ENCODE measurements at regions not wholly inside any gene's neighbourhood (a gene's known extent, or its start where the extent isn't known, plus 50 kb on each side); places are given as distances from the start of the nearest gene placed in this dataset.

GRCh38 chr21:39105341-39105765 lies 77.9 kb downstream of the PSMG1 start:
- DNase-seq (ENCODE audit: low spot score), result no peak

DNA sequence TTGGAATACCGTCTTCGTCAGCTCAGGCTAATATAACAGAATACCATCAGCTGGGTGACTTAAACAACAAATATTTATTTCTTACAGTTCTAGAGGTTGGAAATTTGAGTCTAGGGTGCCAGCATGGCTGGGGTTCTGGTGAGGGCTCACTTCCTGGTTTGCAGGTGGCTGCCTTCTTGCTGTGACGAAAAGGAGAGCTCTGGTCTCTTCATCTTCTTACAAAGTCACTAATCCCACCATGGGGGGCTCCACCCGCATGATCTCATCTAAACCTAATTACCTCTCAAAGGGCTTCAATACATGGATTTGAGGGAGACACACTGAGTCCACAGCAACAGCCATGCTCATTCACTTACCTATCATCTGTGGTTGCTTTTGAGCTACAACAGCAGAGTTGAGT lies 78.3 kb downstream of the PSMG1 start:
- no peak for DNase-seq (ENCODE audit: low spot score)

- no peak for DNase-seq (ENCODE audit: low spot score)
Observed at GRCh38 chr21:39103689-39104088, 79.6 kb downstream of the PSMG1 start.

- DNase-seq (ENCODE audit: low spot score), result no peak
Observed at GRCh38 chr21:39099859-39100258, 83.4 kb downstream of the PSMG1 start.

- DNase-seq (ENCODE audit: low spot score), result no peak
Observed at GRCh38 chr21:39098696-39099200, 84.5 kb downstream of the PSMG1 start.

DNA sequence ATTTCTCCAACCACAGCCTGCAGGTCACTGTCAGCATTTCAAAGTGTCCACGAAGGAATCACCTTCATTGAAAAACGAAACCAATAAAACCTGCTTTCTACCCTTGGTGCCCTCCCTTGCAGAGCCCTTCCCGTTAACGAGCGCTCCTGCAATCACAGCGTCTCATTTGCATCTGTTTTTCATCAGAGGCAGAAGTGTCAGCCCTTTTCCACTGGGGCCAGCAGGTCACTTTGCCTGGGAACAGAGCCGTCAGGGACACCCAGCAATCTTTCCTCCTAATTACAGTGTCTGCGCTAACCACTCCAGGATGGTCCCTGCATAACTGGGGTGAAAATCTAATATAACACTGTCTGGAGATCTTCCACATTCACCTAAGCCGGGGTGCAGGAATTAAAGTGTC lies 85.3 kb downstream of the PSMG1 start:
- DNase-seq (ENCODE audit: low spot score), result no peak

GRCh38 chr21:39097335-39097861 lies 85.9 kb downstream of the PSMG1 start:
- no peak for DNase-seq (ENCODE audit: low spot score)

DNA sequence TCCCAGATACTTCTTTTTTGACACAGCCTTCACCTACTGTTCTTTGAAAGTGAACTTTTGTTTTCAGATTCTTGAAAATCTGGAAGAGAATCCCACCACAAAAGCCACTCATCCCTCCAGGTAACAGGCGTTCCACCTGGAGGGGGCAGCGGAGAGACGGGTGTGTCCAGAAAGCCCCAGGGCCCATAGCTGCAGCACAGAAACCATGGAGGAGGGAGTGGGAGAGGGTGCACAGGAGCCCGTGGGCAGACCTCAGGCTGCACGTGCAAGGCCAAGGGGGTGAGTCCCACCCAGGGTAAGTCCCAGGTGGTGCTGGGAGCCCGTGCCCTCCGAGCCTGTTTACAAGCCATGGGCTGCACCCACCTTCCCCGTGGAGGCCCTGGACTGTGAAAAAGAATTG lies 86.5 kb downstream of the PSMG1 start:
- no peak for DNase-seq (ENCODE audit: low spot score)

- DNase-seq (ENCODE audit: low spot score), result no peak
Observed at GRCh38 chr21:39095681-39096080, 87.6 kb downstream of the PSMG1 start.

DNA sequence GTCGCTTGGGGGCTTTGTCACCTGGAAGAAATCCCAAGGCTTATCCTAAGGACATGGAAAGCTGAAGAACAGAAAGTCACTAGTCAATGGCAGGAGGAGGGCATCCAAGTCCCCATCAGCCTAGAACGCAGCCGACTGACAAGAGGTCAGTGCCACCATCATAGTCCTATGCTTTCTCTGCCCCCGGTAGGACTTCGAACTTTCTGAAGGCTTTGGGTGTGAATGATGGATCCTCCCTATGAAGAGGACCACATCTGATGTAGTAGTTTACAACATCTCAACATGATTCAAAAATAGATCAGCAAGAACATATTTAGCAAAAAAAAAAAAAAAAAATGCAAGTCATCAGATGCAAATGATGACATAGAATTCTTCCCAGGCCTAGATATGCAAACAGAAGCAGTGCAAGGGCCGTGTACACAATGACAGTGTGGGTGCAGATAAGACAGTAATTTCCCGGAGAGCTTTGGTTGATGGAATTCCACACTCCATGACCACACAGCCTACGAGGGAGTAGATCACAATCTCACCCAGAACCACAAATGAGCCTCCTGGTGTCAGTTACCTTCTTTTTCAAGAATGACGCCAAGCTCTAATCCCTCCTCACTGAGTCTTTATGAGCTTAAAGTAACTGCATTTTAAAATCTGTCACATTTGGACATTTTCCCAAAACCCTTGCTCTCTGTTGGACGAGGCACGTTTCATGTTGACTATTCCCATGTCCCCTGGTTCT lies 88.2 kb downstream of the PSMG1 start:
- DNase-seq (ENCODE audit: low spot score), result no peak

DNA sequence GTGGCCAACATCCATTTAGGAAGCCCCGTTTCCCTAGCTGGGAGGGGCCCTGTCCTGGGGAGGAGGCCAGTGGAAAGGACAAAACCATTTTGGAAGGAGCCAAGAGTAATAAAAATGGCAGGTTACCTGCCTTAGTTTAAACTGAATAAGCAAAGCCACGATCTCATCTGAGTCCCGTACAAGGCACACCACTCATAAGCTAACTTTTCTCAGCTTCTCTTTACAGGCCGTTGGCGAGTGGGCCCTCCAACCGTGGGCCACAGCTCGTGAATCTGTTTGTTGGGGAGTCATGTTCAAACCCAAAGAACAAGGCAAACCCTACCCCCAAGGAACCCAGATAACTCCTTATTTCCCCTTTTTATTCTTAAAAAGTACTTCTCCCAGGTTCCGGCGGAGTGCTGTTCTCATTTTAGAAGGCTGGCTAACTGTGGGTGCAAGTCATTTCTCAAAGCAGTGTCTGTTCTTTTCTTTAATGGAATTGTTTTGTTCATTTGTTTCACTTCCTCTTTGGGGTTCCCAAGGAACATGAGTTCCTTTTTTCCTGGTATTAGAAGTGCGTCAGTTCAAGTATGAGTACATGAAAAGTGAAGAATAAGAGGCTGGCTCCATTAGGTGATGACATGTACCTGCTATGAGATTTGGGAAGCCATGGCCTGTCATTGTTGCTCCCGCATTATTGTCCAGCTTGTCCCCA lies 89.0 kb downstream of the PSMG1 start:
- DNase-seq (ENCODE audit: low spot score), result no peak

GRCh38 chr21:39093526-39093925 lies 89.7 kb downstream of the PSMG1 start:
- DNase-seq (ENCODE audit: low spot score), result no peak

DNA sequence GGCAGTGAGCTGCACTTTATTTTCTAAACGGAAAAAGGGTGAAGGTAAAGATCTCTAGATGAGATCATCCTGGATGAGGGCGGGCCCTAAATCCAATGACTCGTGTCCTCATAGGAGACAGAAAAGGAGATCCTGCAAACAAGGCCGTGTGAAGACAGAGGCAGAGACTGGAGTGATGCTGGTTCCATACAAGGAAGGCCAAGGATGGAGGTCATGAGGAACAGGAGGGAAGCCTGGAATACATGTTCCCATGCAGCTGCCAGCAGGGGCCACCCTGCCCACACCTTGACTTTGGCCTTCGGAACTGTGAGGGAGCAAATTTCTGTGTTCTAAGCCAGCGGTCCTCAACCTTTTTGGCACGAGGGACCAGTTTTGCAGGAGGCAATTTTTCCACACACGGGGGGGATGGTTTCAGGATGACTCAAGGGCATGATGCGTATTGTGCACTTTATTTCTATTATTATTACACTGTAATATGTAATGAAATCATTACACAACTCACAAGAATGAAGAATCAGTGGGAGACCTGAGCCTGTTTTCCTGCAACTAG lies 94.3 kb downstream of the PSMG1 start:
- DNase-seq (ENCODE audit: low spot score), result no peak

DNA sequence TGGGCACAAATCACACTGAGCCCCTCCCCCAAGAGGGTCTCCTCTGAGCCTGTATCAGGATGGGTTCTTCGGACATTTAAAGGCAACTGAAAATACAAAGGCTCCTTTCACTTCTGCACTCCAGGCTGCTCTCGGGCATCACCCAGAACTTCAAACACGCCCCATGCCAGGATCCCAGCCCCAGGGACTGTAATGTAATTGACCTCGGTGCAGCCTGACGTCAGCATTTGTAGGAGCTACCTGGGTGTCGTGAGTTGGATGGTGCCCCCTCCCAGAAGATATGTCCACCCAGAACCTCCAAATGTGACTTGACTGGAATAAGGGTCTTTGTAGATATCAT lies 95.2 kb downstream of the PSMG1 start:
- DNase-seq (ENCODE audit: low spot score), result no peak

DNA sequence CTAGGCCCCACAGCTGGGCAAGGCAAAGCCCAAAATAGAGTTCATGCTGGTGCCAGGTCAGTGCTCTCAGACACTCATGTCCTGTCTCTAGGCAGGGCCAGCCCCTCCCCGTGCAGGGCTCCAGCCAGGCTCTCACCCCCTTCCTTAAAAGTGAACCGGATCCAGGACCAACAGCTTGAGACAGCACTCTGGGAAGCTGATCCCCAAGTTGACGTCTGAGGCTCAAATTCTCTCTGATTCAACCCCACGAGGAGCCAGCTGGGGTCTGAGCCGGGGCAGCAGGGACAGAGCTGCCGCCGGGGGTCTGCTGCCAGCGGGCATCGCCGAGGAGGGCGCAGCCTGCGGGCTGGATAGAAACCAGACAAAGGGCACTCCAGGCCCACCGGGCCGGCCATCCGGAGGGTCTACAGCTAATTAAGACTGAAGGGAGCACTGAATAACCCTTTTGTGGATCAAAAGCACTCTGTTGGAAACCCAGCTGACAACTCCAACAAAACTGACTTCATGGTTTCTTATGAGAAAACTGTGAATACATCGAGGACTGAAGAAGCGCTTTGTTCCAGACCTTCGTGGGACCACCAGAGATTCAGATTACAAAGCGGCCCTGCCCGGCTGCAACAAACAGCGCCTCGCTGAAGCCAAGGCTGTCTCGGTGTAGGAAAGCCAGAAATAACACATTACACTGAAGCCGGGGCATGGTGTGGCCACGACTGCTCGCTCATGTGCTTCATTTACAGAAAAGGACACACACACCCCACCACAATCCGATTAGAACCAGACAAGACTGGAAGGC lies 95.8 kb downstream of the PSMG1 start:
- no peak for DNase-seq (ENCODE audit: low spot score)

GRCh38 chr21:39086547-39086946 lies 96.7 kb downstream of the PSMG1 start:
- DNase-seq (ENCODE audit: low spot score), result no peak

DNA sequence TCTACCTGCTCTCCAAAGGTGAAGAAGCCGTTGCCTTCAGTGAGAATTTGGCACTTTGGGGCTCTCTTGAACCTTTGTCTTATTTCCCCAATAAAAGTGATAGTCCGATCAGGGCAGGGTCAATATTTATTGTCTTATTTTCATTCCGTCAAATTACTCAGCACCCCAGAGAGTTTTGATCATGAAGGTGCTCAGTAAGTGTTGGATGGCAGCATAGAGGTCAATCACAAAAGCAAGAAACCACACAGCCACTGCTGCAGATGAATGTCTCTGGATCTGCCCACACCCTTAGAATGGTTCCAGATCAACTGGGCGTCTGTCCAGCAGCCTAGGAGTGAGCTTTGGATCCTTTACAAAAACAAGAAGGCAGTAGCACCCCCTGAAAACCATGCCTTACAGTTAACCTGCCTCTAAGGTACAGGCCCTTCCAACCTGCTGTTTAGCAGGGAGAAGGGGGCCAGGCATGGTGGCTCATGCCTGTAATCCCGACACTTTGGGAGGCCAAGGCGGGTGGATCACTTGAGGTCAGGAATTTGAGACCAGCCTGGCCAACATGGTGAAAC lies 97.3 kb downstream of the PSMG1 start:
- no peak for DNase-seq (ENCODE audit: low spot score)

- DNase-seq (ENCODE audit: low spot score), result no peak
Observed at GRCh38 chr21:39084979-39085729, 98.1 kb downstream of the PSMG1 start.

- no peak for DNase-seq (ENCODE audit: low spot score)
Observed at GRCh38 chr21:39084073-39084472, 99.2 kb downstream of the PSMG1 start.

DNA sequence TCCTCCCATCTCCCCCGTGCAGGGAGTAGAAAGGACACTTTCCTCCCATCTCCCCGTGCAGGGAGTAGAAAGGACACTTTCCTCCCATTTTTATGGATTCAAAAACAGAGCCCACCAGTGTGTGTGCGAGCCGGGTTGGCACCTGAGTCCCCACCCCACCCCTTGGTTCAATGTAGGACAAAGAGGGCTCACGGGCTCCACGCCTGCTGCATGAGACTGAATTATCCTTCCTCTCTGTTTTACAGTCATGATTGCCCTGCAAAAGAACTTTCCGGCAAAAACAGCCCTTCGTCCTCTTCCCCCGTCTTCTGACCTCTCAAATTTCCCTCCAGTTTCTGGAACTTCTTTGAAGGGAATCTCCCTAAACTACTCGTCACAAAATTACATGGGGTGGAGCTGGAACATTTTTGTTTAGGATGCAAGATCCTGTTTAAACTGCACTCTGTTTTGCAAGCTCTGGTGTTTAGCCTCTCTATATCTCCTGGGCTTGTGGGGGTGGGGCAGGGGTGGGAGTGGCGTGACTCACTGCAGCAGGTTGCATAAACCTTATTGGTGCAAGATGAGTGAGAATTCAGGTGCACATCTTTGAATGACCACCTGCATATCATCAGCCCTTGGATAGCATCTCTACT lies 99.8 kb downstream of the PSMG1 start:
- no peak for DNase-seq (ENCODE audit: low spot score)

All from hematopoietic multipotent progenitor cell treated with erythropoietin and hydrocortisone succinate and interleukin-3 and kit ligand, for 17 days (in vitro differentiated cells).